BE2C (cell line): ENCODE measurements at regions not wholly inside any gene's neighbourhood (a gene's known extent, or its start where the extent isn't known, plus 50 kb on each side); places are given as distances from the start of the nearest gene placed in this dataset.
"Not testable (repeated sequence)": the region's sequence is repeated elsewhere in the genome, so short reads cannot be mapped to it uniquely, and the experiment has no call there.

Experiments used
- DNase-seq: peaks from one replicate; pipeline ENCODE4 v3.0.0-alpha.2; 2020
- H3K27me3 ChIP-seq: fragments of 250-450 bp; sonication (Bioruptor Pico); 2 replicates; pipeline ENCODE4 v1.5.1; 2020; ENCODE audit warnings: mild to moderate bottlenecking
- H3K36me3 ChIP-seq: fragments of 250-450 bp; sonication (Bioruptor Pico); 2 replicates; pipeline ENCODE4 v1.5.1; 2020; ENCODE audit warnings: mild to moderate bottlenecking
- H3K4me1 ChIP-seq: fragments of 250-450 bp; sonication (Bioruptor Pico); 2 replicates; pipeline ENCODE4 v1.5.1; 2020
- H3K4me3 ChIP-seq: 2 replicates; pipeline ENCODE4 v1.5.1; 2011; ENCODE audit warnings: low read depth, low read length
- H3K9me3 ChIP-seq: fragments of 250-450 bp; sonication (Bioruptor Pico); 2 replicates; pipeline ENCODE4 v1.5.1; 2020
- CTCF ChIP-seq: IDR thresholded peaks from 2 replicates; pipeline ENCODE4 v1.5.1; 2012; ENCODE audit warnings: mild to moderate bottlenecking, low read depth, low read length

- Histone ChIP-seq H3K4me1 (no peaks in the 10 kb centered on the region), H3K36me3 (no peaks in the 10 kb centered on the region), H3K4me3 (no peak overlapping the region), H3K27me3 (no peaks in the 10 kb centered on the region), H3K9me3 (no peaks in the 10 kb centered on the region)
- DNase-seq: no peak
- no peak for TF ChIP-seq CTCF
Observed at GRCh38 chr5:171543148-171543815, 123.8 kb downstream of the FGF18 start.

- H3K36me3 ChIP-seq: no peaks in the 10 kb centered on the region
- no peaks in the 10 kb centered on the region for H3K4me1 ChIP-seq
- no peak overlapping the region for H3K4me3 ChIP-seq
- no peak for TF ChIP-seq CTCF
- H3K27me3 ChIP-seq: no peaks in the 10 kb centered on the region
- DNase-seq: no peak
- no peaks in the 10 kb centered on the region for H3K9me3 ChIP-seq
Observed at GRCh38 chr5:171544913-171545765, 125.7 kb downstream of the FGF18 start.

- Histone ChIP-seq H3K9me3 (no peaks in the 10 kb centered on the region), H3K4me1 (no peaks in the 10 kb centered on the region), H3K36me3 (no peaks in the 10 kb centered on the region), H3K4me3 (no peak overlapping the region), H3K27me3 (no peaks in the 10 kb centered on the region)
- DNase-seq: no peak
- no peak for TF ChIP-seq CTCF
Observed at GRCh38 chr5:171549274-171549673, 129.8 kb downstream of the FGF18 start.

- H3K27me3 ChIP-seq, DNase-seq, H3K4me1 ChIP-seq, H3K4me3 ChIP-seq, H3K36me3 ChIP-seq, H3K9me3 ChIP-seq: not testable (repeated sequence)
Observed at GRCh38 chr5:171553817-171554216, 134.4 kb downstream of the FGF18 start.

- H3K4me1 ChIP-seq: no peaks in the 10 kb centered on the region
- no peak for TF ChIP-seq CTCF
- H3K9me3 ChIP-seq: no peaks in the 10 kb centered on the region
- H3K36me3 ChIP-seq: no peaks in the 10 kb centered on the region
- no peak for DNase-seq
- no peak overlapping the region for H3K4me3 ChIP-seq
- peaks cover 9% of the 10 kb centered on the region; the same call in 1 of the 2 replicates for H3K27me3 ChIP-seq
Observed at GRCh38 chr5:171555160-171555559, 135.7 kb downstream of the FGF18 start.

- no peak for DNase-seq
- H3K36me3 ChIP-seq: no peaks in the 10 kb centered on the region
- no peak overlapping the region for H3K4me3 ChIP-seq
- no peak for TF ChIP-seq CTCF
- H3K4me1 ChIP-seq: no peaks in the 10 kb centered on the region
- no peaks in the 10 kb centered on the region for H3K9me3 ChIP-seq
- peaks cover 4% of the 10 kb centered on the region for H3K27me3 ChIP-seq
Observed at GRCh38 chr5:171562822-171563221, 143.4 kb downstream of the FGF18 start.
